HG03571 (cell line): ENCODE measurements at regions not wholly inside any gene's neighbourhood (a gene's known extent, or its start where the extent isn't known, plus 50 kb on each side); places are given as distances from the start of the nearest gene placed in this dataset.

Experiments
- ATAC-seq: cut with Tn5 transposase; IDR thresholded peaks from one replicate; pipeline ENCODE4 v1.9.1; 2021; ENCODE audit not compliant: unreplicated experiment

DNA sequence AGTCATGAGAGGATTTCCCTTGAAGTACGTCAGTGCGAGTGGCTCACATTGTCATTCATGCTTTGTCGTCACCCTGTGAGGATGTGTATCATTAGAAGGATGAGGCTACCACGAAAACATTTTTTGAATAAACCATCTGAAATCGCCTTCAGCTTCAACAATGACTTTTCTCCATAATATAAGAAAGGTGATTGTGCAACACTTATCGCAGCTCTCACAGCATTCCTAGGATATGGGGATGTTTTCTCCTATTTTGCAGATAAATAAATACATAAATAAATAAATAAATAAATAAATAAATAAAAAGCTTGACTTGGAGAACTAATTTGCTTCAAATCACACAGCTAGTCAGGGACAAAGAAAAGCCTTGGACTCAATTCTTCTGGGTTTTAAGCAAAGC lies 326.5 kb downstream of the FOXA2 start:
- no peak for ATAC-seq

- ATAC-seq, result no peak
These were observed 336.2 kb downstream of the FOXA2 start for GRCh38 chr20:22248051-22248667.

DNA sequence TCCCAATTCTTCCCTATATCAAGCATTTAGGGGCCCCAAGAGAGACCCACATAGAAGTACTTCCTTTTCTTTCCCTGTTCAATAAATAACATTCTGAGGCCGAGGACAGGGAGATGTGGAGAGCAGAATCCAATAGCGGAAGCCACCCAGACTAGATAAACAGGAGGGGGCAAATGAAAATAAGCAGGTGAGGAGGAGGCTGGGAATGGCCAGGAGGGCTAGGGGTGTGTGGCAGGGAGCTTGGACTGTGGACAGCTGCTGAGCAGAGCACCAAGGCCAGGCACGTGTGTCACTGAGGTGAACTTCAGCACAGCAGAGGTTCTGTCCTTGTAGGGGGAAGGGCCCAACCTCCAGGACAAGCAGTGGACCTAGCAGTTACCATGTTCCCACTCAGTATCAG lies 339.2 kb downstream of the FOXA2 start:
- no peak for ATAC-seq

DNA sequence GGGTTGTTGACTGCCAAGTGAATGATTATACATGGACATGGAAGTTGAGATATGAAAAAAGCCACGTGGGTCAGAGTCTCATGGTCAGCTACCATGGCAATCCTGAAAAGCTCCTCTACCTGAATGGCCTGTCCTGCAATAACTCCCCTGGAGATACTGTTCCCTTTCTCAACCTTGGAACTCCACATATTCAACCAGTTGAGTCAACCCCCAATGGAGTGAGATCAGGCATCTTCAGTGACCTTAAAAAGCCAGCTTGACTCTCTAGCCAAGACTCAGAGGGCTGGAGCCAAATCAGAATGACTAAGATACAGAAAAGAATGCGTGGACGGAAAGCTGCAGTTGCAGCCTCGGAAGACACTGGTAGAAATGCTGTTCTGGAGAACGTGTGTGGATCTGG lies 341.3 kb downstream of the FOXA2 start:
- ATAC-seq, result no peak

DNA sequence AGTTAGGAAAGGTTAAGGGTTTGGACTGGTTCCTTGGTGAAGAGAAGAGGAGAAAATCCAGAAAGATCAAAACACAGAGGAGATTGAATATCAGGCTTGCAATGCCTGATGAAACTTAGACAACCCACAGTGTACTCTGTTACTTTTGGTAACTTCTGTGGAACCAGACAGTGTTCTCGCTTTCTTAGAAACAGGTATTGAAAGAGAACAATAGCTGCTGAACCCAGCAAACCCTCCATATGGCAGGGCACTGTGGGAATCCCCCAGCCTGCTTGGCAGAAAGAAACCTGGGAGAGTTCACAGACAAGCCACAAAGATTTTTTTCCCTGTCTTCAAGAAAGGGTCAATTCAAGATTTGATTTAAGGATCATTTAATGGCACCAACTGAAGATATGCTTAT lies 342.8 kb downstream of the FOXA2 start:
- ATAC-seq, result no peak

GRCh38 chr20:22232923-22233322 lies 351.4 kb downstream of the FOXA2 start:
- ATAC-seq, result no peak

DNA sequence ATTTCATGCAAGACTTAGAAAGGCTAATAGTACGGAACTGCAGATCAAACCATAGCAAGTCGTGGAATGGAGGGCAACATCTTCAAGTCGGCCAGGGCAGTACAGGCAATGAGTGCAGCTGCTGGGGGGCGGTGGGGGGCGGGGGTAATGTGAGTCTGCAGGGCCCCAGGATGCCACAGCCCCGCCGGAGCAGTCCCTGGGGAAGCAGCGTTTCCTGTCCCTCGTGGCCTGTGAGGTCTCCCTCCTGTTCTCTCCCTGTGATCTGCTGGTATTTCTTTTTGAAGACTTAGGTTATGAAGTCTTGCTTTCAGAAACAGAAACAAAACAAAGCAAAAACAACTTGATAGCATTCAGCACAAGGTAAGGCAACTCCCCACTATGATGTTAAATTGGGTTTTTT lies 351.9 kb downstream of the FOXA2 start:
- ATAC-seq, result no peak

GRCh38 chr20:22226849-22227700 lies 357.3 kb downstream of the FOXA2 start:
- no peak for ATAC-seq

- ATAC-seq, result no peak
These were observed 361.1 kb downstream of the FOXA2 start for GRCh38 chr20:22223236-22223635.

- no peak for ATAC-seq
These were observed 366.5 kb downstream of the FOXA2 start for GRCh38 chr20:22217712-22218352.

GRCh38 chr20:22216984-22217383 lies 367.4 kb downstream of the FOXA2 start:
- ATAC-seq, result no peak

- ATAC-seq, result no peak
These were observed 370.1 kb downstream of the FOXA2 start for GRCh38 chr20:22214296-22214695.

GRCh38 chr20:22213271-22213670 lies 371.1 kb downstream of the FOXA2 start:
- ATAC-seq, result no peak

- no peak for ATAC-seq
These were observed 377.1 kb downstream of the FOXA2 start for GRCh38 chr20:22207280-22207679.

DNA sequence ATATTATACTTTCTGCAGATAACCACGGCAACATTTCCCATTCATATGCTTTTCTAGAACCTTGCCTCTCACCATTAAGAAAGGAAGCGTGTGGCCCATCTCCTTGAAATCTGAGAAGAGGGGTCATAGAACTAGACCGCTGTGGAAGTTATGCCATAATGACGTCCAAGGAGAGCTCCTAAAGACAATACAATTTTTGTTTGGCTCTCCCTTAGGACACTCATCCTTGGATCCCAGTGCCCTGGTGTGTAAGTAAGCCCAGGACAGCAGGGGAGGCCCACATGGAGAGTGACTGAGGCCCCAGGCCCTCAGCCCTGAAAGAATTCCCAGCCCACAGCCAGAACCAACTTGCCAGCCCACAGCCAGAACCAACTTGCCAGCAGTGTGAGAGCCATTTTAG lies 379.6 kb downstream of the FOXA2 start:
- ATAC-seq, result no peak

DNA sequence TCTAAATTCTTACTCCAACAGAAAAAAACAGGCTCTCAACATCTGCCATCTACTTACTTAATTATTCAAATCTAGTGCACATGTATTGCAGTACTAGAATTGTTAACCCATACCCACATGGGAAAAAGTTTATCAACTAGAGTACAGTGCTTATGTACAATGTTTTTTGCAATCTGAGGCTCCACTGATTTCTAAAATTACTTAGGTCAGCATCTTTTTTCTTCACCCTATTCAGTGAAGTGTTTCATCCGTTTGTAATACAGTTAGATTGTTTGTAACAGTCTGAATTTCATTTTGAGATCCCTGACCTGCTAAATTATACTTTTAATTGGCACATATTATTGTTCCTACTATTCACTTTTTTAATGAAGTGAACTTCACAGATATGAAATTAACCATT lies 402.2 kb downstream of the FOXA2 start:
- no peak for ATAC-seq

GRCh38 chr20:22180244-22180643 lies 404.1 kb downstream of the FOXA2 start:
- ATAC-seq, result no peak

DNA sequence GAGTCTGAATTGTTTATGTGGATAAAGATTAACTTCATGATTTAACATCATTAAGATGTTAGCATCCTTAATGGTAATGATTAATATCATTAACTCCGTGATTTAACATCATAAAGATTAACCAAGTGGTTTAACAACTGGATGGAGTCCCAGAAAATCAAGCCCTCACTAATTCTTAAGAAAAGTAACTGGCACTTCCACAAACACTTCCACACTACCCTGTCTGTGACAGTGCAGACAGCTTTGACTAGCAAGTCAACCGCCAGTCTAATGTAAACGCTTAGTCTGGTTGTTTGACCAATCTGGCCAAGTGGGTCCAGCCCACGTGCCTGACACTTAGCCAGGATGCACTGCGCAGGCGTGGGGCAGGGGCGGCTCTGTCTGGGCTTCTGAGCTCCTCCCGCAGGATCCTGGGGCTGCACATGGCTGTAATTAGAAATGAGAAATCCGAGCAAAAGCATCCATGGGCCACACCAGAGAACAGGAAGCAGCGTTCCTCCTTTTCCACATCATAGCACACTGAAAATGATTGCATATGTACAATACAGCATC lies 424.2 kb downstream of the FOXA2 start:
- no peak for ATAC-seq

- ATAC-seq, result no peak
These were observed 425.1 kb downstream of the FOXA2 start for GRCh38 chr20:22159276-22159675.

DNA sequence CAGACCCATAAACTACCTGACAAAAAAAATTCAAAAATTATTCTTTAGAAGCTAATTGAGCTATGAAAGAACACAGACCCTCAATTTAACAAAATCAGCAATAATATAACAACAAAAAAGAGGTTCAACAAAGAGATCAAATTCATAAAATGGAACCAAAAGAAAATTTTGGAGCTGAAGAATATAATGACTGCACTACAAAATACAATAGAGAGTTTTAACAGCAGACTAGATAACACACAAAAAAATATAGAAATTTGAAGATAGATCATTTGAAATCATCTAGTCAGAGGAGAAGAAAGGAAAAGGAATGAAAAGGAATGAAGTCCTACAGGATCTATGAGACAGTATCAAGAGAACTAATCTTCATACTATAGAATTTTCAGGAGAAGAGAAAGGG lies 422.1 kb downstream of the PAX1 start:
- no peak for ATAC-seq

DNA sequence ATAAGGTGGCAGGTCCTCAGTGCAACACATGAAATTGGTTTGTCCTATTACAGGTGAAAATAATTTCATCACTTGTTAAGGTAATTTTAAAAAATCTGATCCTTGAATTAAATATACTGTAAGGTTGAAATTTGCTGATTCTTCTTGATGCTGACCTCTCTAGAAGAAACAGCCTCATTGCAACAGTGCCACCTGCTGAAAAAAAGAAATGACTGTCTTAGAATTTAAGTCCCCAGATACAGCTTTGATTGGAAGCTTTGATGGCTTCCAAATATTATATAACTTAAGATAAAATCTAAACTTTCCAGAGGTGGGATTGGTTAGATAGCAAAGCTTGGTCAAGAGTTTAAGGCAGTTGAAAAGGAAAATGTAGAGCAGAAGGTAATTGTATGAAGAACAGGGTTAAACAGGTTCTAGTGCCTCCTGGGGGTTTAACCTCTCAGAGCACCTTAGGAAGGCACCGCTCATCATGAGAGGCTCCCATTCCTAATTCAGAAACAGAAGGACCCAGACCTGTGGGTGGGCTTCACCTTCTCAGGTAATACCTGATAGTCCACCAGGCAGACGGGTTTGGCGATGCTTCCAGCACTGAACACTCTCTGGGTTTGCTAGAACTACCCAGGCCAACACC lies 401.0 kb downstream of the PAX1 start:
- no peak for ATAC-seq
